Fibroblast of the aortic adventitia (primary cell): ENCODE measurements at regions not wholly inside any gene's neighbourhood (a gene's known extent, or its start where the extent isn't known, plus 50 kb on each side); places are given as distances from the start of the nearest gene placed in this dataset.

Source experiments
- DNase-seq: peaks from one replicate; pipeline ENCODE4 v3.0.0-alpha.2; 2010; ENCODE audit warnings: low read depth
- H3K4me3 ChIP-seq: 2 replicates; pipeline ENCODE4 v1.5.1; 2011; ENCODE audit warnings: low read depth, mild to moderate bottlenecking, control low read depth, low read length, moderate library complexity
- CTCF ChIP-seq: IDR thresholded peaks from 2 replicates; pipeline ENCODE4 v1.5.1; 2011; ENCODE audit warnings: mild to moderate bottlenecking, low read length, control low read depth, inconsistent platforms; ENCODE audit not compliant: insufficient read depth

GRCh38 chr1:187409341-187409740 lies 580.6 kb downstream of the PLA2G4A start:
- no peak overlapping the region for H3K4me3 ChIP-seq
- no peak for TF ChIP-seq CTCF
- peak; percentile 19 for DNase-seq

- no peak overlapping the region for H3K4me3 ChIP-seq
- no peak for TF ChIP-seq CTCF
- DNase-seq = no peak
Observed at GRCh38 chr1:187411118-187411517, 582.4 kb downstream of the PLA2G4A start.

DNA sequence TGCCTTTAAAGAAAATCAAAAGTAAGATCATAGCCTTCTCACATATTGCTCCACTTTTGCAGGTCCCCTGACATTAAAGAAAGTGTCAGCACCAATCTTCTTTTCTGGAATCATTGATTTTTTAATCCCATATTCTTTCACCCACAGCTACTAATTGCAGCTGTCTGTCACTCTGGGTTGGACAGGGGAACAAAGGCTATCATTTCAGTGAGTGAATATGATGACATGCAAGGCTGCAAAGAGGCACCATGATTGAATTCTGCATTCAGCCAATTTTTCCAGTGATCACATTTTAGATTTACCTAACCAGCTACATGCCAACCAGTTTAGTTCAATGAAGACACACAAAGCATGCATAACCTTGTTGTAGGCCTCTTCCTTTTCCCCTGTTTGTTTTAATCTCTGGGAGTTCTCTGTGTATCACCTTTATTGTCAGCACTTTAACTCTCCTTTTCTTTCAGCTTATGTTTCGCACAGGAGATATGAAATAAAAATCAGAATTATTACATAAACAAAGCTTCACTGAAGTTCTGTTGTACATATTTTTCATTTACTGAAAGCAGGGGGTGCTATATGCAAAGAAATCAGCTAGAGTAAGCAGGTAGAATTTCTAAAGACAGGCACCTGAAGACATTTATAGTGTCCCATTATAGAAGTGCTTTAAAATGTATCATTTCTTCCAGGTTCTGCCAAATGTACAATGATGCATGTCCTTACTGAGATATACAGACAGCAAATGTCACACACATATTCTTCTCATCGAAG lies 584.8 kb downstream of the PLA2G4A start:
- no peak overlapping the region for H3K4me3 ChIP-seq
- no peak for DNase-seq
- TF ChIP-seq CTCF = no peak

DNA sequence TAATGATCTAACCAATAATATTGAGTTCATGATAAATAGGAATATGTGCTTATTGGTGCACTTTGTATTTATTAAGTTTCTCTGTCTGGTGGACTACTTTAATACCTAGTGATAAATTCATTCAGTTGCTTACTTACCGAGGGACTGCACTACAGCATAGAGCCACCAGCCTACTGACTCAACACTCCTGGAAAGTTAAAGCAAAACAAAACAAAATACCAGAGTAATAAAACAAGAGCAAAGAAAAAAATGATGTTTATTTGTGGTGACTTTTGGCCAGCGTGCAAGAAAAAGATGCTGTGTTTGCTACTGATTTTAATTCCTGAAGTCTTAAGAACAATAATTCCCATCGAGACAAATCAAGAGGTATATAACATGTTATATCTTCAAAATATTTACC lies 586.3 kb downstream of the PLA2G4A start:
- no peak overlapping the region for H3K4me3 ChIP-seq
- no peak for DNase-seq
- TF ChIP-seq CTCF = no peak

DNA sequence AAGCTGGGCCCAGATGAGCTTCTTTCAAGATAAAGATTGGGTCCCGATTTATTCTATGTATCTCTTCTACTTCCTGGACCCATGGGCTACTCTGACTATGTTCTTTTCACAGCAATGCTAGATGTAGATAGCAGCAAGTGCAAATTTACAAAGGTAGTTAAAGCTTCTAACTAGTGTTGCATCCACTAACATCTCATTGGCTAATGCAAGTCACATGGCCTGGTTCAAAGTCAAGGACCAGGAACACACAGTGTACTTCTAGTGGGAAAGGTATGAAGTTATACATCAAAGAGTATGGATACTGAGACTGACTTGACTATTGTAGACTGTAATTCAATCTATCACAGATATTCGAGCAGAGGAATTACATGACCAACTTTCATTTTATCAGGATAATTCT lies 588.8 kb downstream of the PLA2G4A start:
- H3K4me3 ChIP-seq = no peak overlapping the region
- no peak for TF ChIP-seq CTCF
- DNase-seq = no peak

DNA sequence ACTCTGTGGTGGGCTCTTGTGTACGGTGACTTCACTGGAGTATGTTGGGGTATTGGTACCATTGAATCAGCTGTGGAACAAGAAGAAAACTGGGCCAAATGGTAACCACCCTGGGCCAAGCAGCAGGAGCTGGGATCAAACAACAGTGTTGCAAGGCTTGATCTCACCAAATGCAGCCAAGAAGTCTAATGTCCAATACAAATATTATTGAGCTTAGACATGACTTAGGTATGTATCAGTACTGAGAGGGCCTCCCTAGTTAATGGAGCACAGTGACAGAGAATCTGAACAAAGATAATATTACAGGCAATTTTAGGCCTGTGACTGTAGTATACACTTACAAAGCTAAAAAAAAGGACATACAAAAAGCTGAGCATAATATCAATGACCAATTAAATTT lies 604.8 kb downstream of the PLA2G4A start:
- no peak for TF ChIP-seq CTCF
- no peak for DNase-seq
- no peak overlapping the region for H3K4me3 ChIP-seq

DNA sequence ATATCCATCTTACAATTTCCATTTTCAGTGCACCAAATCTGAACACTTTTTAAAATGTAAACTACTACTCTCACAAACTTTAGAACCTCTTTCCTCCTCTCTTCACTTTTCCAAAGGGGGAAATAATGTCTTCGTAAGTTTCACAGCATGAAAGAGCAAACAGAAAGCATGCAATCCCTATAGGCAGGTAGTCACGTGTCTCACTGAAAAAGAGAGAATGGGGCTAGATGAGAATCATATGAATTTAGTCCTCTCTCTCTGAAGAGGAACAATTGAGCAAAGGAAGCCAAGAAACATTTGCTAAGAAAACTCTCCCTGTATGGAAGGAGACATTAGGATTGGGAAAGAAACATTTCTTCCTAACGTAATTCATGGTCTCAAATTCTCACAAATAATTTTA lies 613.9 kb downstream of the PLA2G4A start:
- no peak for DNase-seq
- no peak for TF ChIP-seq CTCF

More for the DNA sequence above, 613.9 kb downstream of the PLA2G4A start:
- no peak overlapping the region for H3K4me3 ChIP-seq
